Thoracic aorta (tissue), 2 donors: ENCODE measurements at regions not wholly inside any gene's neighbourhood (a gene's known extent, or its start where the extent isn't known, plus 50 kb on each side); places are given as distances from the start of the nearest gene placed in this dataset.

Experiments used
- ATAC-seq: fragments of 150-250 bp; one replicate; pipeline ENCODE4 v1.8.0; 2017; ENCODE audit warnings: low read depth; ENCODE audit not compliant: insufficient number of reproducible peaks, low FRiP score
- DNase-seq: peaks from one replicate; pipeline ENCODE4 v3.0.0-alpha.2; 2020; ENCODE audit warnings: low spot score
- H3K27ac ChIP-seq, 2 donors: fragments of 200-600 bp; sonication (generic); 1 replicate in 1 of 2; 2 replicates in 1 of 2; pipeline ENCODE4 v1.5.1; 2016; ENCODE audit warnings: mild to moderate bottlenecking in 2 of 2, moderate library complexity in 2 of 2
- H3K27me3 ChIP-seq: fragments of 200-600 bp; sonication (generic); replicated peaks from 2 replicates; pipeline ENCODE4 v1.6.0; 2016; ENCODE audit warnings: mild to moderate bottlenecking; ENCODE audit not compliant: insufficient read depth
- H3K36me3 ChIP-seq: fragments of 200-600 bp; sonication (generic); one replicate; pipeline ENCODE4 v1.5.1; 2016
- H3K4me1 ChIP-seq, 2 donors: fragments of 200-600 bp; sonication (generic); 1 replicate in 1 of 2; 2 replicates in 1 of 2; pipeline versions ENCODE4 v1.5.1 to v1.6.0; 2016; ENCODE audit warnings: low read depth in 2 of 2, mild to moderate bottlenecking in 1 of 2; ENCODE audit not compliant: control insufficient read depth in 1 of 2
- H3K4me3 ChIP-seq: fragments of 200-600 bp; sonication (generic); 2 replicates; pipeline ENCODE4 v1.5.1; 2016; ENCODE audit warnings: mild to moderate bottlenecking
- H3K9me3 ChIP-seq: fragments of 200-600 bp; sonication (generic); 2 replicates; pipeline ENCODE4 v1.5.1; 2016
- TF ChIP-seq, protein P1 (sequence below): fragments of 200-600 bp; sonication (generic); IDR thresholded peaks from one replicate; pipeline ENCODE4 v1.5.1; 2019; ENCODE audit warnings: antibody characterized with exemption

- no peak for ATAC-seq
- H3K4me3 ChIP-seq, result no peak overlapping the region
- peaks cover 0 to 19% of the 10 kb centered on the region in 2 donors for H3K4me1 ChIP-seq
- H3K27me3 ChIP-seq, result no peaks in the 10 kb centered on the region
- no peak for DNase-seq
- no peaks in the 10 kb centered on the region for H3K36me3 ChIP-seq
- H3K9me3 ChIP-seq, result no peaks in the 10 kb centered on the region
- TF ChIP-seq, protein P1, sequence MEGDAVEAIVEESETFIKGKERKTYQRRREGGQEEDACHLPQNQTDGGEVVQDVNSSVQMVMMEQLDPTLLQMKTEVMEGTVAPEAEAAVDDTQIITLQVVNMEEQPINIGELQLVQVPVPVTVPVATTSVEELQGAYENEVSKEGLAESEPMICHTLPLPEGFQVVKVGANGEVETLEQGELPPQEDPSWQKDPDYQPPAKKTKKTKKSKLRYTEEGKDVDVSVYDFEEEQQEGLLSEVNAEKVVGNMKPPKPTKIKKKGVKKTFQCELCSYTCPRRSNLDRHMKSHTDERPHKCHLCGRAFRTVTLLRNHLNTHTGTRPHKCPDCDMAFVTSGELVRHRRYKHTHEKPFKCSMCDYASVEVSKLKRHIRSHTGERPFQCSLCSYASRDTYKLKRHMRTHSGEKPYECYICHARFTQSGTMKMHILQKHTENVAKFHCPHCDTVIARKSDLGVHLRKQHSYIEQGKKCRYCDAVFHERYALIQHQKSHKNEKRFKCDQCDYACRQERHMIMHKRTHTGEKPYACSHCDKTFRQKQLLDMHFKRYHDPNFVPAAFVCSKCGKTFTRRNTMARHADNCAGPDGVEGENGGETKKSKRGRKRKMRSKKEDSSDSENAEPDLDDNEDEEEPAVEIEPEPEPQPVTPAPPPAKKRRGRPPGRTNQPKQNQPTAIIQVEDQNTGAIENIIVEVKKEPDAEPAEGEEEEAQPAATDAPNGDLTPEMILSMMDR, result no peak
- H3K27ac ChIP-seq, result no peak overlapping the region
Measured at GRCh38 chr5:90307782-90308181, 101.8 kb downstream of the CETN3 start.

GRCh38 chr5:90307322-90307721 is 102.2 kb downstream of the CETN3 start:
- TF ChIP-seq, protein P1, result no peak
- ATAC-seq (no peak), DNase-seq (no peak)
- no peak overlapping the region for H3K27ac ChIP-seq
- H3K9me3 ChIP-seq, result no peaks in the 10 kb centered on the region
- peaks cover 0 to 19% of the 10 kb centered on the region in 2 donors for H3K4me1 ChIP-seq
- H3K36me3 ChIP-seq, result no peaks in the 10 kb centered on the region
- no peak overlapping the region for H3K4me3 ChIP-seq
- H3K27me3 ChIP-seq, result no peaks in the 10 kb centered on the region

DNA sequence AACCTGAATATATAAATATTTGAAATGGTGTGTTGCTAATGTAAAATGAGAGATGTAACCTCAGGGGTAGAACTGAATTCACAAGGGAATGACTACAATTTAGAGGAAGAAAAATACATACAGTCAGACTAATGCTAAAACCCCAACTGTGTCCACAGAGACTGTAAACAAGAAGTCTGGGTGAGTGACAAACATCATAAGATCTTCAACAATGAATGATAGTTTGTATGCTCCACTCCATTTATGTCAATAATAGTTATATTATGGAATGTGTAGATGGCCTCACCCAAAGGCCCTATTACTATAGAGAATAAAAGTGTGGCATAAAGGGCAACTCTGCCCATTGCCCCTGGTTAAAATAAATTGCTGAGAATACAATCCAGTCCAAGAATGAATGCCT is 102.9 kb downstream of the CETN3 start:
- no peaks in the 10 kb centered on the region for H3K36me3 ChIP-seq
- no peak overlapping the region for H3K4me3 ChIP-seq
- no peaks in the 10 kb centered on the region for H3K27me3 ChIP-seq
- H3K4me1 ChIP-seq, result peaks cover 0 to 19% of the 10 kb centered on the region in 2 donors
- H3K27ac ChIP-seq, result no peak overlapping the region
- no peak for DNase-seq
- no peak for ATAC-seq
- TF ChIP-seq, protein P1, result no peak
- H3K9me3 ChIP-seq, result no peaks in the 10 kb centered on the region

- ATAC-seq (no peak), DNase-seq (no peak)
- Histone ChIP-seq H3K27me3 (no peaks in the 10 kb centered on the region), H3K36me3 (no peaks in the 10 kb centered on the region), H3K4me1 (peaks cover 0 to 19% of the 10 kb centered on the region in 2 donors), H3K9me3 (no peaks in the 10 kb centered on the region), H3K27ac (peak overlapping the region in 1 of 2 donors; percentile 12), H3K4me3 (no peak overlapping the region)
- TF ChIP-seq, protein P1, result no peak
Measured at GRCh38 chr5:90305041-90305720, 104.4 kb downstream of the CETN3 start.

DNA sequence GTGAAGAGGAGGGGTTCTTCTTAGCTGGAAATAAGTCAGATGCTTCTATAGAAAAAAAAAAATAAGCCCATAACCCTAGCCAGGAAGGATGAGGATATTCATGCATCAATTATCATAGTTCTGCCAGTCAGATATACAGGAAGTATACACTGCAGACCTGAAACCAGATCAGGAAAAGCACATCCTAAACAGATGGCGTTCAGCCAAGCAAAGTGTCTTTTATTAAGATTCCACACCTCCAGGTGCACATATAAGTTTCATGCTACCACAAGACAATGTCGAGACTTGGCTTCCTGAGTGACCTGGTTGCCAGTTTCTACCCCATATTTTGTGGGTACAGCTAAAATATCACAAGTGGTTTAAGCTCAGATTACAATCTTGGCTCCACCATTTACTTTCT is 108.3 kb downstream of the CETN3 start:
- no peaks in the 10 kb centered on the region for H3K27me3 ChIP-seq
- peaks cover 0 to 11% of the 10 kb centered on the region in 2 donors for H3K4me1 ChIP-seq
- TF ChIP-seq, protein P1, result no peak

More for the DNA sequence above, 108.3 kb downstream of the CETN3 start:
- Histone ChIP-seq H3K27ac (no peak overlapping the region), H3K4me3 (no peak overlapping the region), H3K36me3 (no peaks in the 10 kb centered on the region), H3K9me3 (no peaks in the 10 kb centered on the region)
- no peak for ATAC-seq
- no peak for DNase-seq
